ENCODE measurements at regions not wholly inside any gene's neighbourhood (a gene's known extent, or its start where the extent isn't known, plus 50 kb on each side); places are given as distances from the start of the nearest gene placed in this dataset.

DNA sequence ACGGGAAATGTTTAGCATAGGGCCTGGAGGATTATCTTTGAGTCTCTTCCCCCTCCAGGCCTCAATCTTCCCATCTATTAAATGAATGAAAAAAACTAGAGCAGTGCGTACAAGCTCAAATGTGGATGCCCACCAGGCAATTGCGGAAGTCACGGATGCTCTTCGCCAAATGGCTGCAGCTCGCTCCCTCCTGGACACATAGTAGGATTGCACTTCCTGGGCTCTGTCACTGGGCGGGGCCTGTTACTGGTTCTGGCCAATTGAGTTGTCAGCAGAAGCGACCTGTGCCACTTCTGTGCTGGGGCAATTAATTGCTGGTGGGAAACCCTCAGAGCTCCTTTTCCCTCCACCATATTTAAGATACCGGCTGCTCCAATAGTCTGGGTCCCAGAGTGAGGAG lies 168.2 kb upstream of the IRX6 start:
- DNase-seq (no peak), ATAC-seq (no peak)
- Histone ChIP-seq H3K4me1 (ENCODE audit: low read depth) (no peaks in the 10 kb centered on the region), H3K9me3 (no peaks in the 10 kb centered on the region), H3K36me3 (ENCODE audit: low read depth) (no peaks in the 10 kb centered on the region), H3K4me3 (no peak overlapping the region)
- TF ChIP-seq, protein P1, sequence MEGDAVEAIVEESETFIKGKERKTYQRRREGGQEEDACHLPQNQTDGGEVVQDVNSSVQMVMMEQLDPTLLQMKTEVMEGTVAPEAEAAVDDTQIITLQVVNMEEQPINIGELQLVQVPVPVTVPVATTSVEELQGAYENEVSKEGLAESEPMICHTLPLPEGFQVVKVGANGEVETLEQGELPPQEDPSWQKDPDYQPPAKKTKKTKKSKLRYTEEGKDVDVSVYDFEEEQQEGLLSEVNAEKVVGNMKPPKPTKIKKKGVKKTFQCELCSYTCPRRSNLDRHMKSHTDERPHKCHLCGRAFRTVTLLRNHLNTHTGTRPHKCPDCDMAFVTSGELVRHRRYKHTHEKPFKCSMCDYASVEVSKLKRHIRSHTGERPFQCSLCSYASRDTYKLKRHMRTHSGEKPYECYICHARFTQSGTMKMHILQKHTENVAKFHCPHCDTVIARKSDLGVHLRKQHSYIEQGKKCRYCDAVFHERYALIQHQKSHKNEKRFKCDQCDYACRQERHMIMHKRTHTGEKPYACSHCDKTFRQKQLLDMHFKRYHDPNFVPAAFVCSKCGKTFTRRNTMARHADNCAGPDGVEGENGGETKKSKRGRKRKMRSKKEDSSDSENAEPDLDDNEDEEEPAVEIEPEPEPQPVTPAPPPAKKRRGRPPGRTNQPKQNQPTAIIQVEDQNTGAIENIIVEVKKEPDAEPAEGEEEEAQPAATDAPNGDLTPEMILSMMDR (IDR thresholded peaks at IDR 0.05) = no peak
- intact Hi-C loops (cut with DNase I, micrococcal nuclease) = no loop called here

- peak; percentile 70 for ATAC-seq
- intact Hi-C loops (cut with DNase I, micrococcal nuclease) = no loop called here
These were observed 154.2 kb upstream of the IRX6 start for GRCh38 chr16:55169780-55170179.

GRCh38 chr16:55171241-55171640 lies 152.8 kb upstream of the IRX6 start:
- H3K4me3 ChIP-seq = no peak overlapping the region
- H3K36me3 ChIP-seq (ENCODE audit: low read depth) = no peaks in the 10 kb centered on the region
- TF ChIP-seq, protein P1 (IDR thresholded peaks at IDR 0.05) = no peak
- ATAC-seq = no peak
- H3K9me3 ChIP-seq = no peaks in the 10 kb centered on the region
- intact Hi-C loops (cut with DNase I, micrococcal nuclease) = no loop called here
- DNase-seq = no peak
- no peaks in the 10 kb centered on the region for H3K4me1 ChIP-seq (ENCODE audit: low read depth)

More at GRCh38 chr16:55169780-55170179, 154.2 kb upstream of the IRX6 start:
- TF ChIP-seq, protein P1 (IDR thresholded peaks at IDR 0.05) = no peak
- Histone ChIP-seq H3K36me3 (ENCODE audit: low read depth) (no peaks in the 10 kb centered on the region), H3K4me1 (ENCODE audit: low read depth) (no peaks in the 10 kb centered on the region), H3K4me3 (no peak overlapping the region), H3K9me3 (no peaks in the 10 kb centered on the region)
- DNase-seq = peak in 2 of 3 donors; percentile 27 to 41

GRCh38 chr16:55175389-55175788 lies 148.6 kb upstream of the IRX6 start:
- DNase-seq = no peak
- no peaks in the 10 kb centered on the region for H3K4me1 ChIP-seq (ENCODE audit: low read depth)
- H3K4me3 ChIP-seq = no peak overlapping the region
- TF ChIP-seq, protein P1 (IDR thresholded peaks at IDR 0.05) = no peak
- no peak for ATAC-seq
- intact Hi-C loops (cut with DNase I, micrococcal nuclease) = no loop called here
- H3K9me3 ChIP-seq = no peaks in the 10 kb centered on the region
- H3K36me3 ChIP-seq (ENCODE audit: low read depth) = no peaks in the 10 kb centered on the region

- ATAC-seq = no peak
- Histone ChIP-seq H3K4me1 (ENCODE audit: low read depth) (no peaks in the 10 kb centered on the region), H3K9me3 (no peaks in the 10 kb centered on the region), H3K4me3 (no peak overlapping the region), H3K36me3 (ENCODE audit: low read depth) (no peaks in the 10 kb centered on the region)
- TF ChIP-seq, protein P1 (IDR thresholded peaks at IDR 0.05) = no peak
- intact Hi-C loops (cut with DNase I, micrococcal nuclease) = no loop called here
- DNase-seq = no peak
These were observed 147.1 kb upstream of the IRX6 start for GRCh38 chr16:55176901-55177300.

GRCh38 chr16:55179411-55179810 lies 144.6 kb upstream of the IRX6 start:
- ATAC-seq (no peak), DNase-seq (no peak)
- Histone ChIP-seq H3K4me3 (no peak overlapping the region), H3K9me3 (no peaks in the 10 kb centered on the region), H3K36me3 (ENCODE audit: low read depth) (no peaks in the 10 kb centered on the region), H3K4me1 (ENCODE audit: low read depth) (no peaks in the 10 kb centered on the region)
- TF ChIP-seq, protein P1 (IDR thresholded peaks at IDR 0.05) = no peak
- intact Hi-C loops (cut with DNase I, micrococcal nuclease) = no loop called here
